Ecto neural progenitor cell (in vitro differentiated cells): ENCODE measurements at regions not wholly inside any gene's neighbourhood (a gene's known extent, or its start where the extent isn't known, plus 50 kb on each side); places are given as distances from the start of the nearest gene placed in this dataset.
"Not testable (repeated sequence)": the region's sequence is repeated elsewhere in the genome, so short reads cannot be mapped to it uniquely, and the experiment has no call there.

Experiments used
- DNase-seq: peaks from one replicate; pipeline ENCODE4 v3.0.0-alpha.2; 2018; ENCODE audit warnings: low spot score

DNA sequence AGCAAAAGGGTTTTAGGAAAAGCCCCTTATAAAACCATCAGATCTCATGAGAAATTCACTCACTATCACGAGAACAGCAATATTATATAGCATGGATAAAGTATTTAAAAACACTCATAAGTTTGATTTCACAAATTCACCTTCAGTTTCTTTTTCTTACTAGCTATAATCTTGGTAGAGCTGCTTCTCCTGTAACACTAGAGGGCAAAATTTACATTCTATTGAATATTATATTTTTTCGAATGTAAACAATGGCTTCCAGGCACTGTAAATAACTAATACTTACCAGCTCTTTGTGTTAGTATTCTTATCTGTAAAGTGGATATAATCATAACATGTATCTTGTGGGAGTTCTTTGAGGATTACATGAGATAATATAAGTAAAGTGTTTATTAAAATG, 259.6 kb downstream of the CCER1 start:
- no peak for DNase-seq

DNA sequence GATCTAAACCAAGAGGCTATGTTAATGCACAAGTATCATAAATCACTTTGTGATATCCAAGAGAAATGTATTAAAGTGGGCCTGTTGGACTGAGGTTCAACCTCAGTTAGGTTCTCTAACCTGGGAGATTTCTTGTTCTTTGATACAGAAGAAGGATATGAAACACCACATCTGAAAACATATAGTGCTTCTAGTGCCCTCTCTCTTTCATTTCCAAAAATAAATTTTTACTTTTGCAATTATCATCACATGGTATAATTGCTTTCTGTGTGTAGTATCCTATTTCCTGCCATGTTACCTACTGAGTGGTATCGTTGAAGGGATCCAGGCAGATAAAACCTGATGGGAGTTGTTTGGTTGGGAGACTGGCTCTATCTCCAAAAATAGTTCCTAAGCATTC, 264.9 kb downstream of the CCER1 start:
- DNase-seq, result no peak

DNA sequence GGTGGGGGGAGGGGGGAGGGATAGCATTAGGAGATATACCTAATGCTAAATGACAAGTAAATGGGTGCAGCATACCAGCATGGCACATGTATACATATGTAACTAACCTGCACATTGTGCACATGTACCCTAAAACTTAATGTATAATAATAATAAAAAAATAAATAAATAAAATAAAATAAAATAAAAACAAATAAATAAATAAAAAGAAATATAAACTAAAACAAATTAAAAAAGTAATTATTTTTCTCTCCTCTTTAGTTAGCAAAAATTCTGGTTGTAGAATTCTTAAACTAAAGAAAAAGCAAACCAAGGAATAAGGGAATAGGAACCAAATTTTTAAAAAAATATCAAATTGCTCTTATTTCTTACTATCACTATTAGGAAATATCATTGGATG, 267.3 kb downstream of the CCER1 start:
- DNase-seq, result not testable (repeated sequence)

GRCh38 chr12:90683871-90684270, 271.1 kb downstream of the CCER1 start:
- DNase-seq, result no peak

- DNase-seq, result no peak
Observed at GRCh38 chr12:90682398-90682797, 272.6 kb downstream of the CCER1 start.

DNA sequence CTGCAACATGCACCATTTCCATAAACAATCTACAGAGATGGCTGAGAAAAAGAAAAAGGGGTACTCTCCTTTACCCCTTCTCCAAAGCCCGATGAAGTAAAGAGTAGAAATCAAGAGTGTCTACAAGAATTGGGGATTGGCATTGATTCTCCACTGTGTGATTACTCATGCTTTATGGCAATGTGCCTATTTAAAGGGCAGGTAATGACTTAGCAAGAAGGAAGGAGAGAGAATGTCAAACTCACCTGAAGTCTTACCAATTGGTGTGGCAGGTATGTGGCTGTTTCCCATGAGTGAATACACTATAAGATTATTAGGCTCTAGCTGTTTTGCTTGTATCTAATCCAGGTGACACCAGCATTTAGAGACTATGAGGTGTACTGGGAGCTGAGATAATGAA, 275.3 kb downstream of the CCER1 start:
- DNase-seq, result no peak

DNA sequence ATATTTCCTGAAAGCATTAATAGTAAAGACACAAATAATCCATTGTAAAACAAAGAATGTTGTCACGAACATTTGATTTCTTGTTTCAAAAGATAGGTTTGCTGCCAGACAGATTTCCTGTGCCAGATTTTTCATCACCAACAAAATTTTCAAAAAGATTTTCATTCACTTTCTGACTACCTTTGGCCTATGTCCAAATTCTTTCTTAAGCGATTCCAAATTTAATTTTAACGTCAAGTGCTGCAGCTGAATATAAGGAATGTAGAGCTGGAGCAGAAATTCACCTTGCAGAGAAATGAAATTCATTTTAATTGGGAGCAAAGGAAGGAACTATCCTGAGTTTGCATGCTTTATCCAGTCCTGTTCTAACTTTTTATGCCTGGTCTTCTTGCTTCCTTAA, 277.4 kb downstream of the CCER1 start:
- no peak for DNase-seq

GRCh38 chr12:90677055-90677454, 277.9 kb downstream of the CCER1 start:
- no peak for DNase-seq

DNA sequence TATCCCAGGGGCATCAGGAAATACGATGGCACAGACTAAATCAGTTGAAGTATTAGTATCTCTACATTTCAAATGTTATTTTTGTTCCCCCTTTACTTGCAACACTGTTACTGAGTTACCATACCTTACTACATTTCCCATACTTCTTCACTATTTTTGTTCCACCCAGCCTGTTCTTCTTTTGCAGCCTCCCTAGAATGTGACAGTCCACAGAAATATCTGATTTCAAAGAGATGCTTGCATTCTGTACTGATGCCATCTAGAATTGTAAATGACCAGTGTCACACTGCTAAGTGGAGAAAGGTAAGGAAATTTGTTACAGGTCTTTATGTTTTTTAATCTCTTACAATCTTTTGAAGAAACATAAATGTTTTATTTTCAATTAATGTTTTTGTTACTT, 279.9 kb downstream of the CCER1 start:
- DNase-seq, result no peak

DNA sequence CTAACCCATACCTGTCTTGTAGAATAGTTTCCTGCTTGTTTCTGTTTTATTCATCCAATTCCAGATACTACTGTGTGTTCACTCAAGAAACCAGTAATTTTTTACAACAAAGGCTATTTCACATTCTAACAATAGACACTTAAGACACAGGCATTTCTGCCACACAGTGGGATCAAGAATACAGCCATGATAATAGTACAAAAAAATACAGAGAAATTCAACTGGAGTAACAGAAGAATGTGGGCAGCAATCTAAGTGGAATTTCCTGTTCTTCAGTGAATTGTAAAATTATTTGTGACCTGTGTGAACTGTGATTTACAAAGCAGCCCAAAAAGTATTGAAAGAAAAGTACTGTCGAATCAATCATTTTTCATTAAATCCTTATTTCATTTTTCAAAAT, 282.9 kb downstream of the CCER1 start:
- no peak for DNase-seq

GRCh38 chr12:90663949-90664348, 291.0 kb downstream of the CCER1 start:
- DNase-seq, result not testable (repeated sequence)

DNA sequence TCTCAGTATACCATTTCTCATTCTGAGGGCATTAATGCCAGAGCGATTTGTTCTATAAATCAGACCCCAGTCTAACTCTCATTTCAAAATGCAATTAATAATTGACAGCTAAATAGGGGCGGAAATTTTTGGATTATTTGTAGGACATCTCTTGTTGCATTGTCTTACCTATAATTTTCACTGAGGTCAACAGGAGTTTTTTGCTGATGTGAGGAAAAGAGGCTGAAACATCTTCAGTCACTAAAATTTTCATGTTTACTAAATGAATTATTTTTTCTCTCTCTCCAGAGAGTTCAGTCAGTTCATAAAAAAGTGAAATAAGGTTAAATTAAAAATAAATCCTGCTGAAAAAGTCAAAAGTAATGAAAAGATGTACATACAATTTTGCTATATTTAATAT, 295.9 kb downstream of the CCER1 start:
- no peak for DNase-seq

DNA sequence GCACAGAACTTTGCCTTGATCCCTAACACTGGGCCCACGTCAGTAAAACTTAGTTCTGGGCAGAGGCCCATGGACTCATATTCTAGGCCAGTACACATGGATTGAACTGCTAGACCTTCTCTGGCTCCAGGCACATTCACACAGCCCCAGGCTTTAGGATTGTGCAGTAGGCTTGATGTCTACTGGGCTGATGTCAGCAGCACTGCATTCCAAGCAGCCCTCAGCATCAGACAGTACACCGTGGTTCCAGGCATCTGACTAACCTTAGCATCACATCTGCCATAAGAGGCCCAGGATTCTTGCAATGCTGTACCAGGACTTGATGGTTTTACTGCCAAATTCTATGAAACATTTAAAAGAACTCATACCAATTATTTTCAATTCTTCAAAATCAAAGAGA, 301.9 kb downstream of the CCER1 start:
- no peak for DNase-seq

DNA sequence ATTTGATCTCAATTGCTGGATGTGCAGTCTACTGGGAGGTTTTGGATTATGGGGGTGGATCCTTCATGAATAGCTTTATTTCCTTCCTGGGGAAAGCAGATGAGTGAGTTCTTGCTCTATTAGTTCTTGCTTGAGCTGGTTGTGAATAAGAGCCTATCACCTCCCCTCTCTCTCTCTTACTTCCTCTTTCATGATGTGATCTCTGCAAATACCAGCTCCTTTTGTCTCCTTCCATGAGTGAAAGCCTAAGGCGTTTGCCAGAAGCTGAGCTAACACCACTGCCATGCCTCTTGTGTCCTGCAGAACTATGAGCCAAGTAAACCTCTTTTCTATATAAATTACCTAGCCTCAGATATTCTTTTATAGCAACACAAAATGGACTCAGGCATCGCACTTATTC, 302.7 kb downstream of the CCER1 start:
- DNase-seq, result no peak

DNA sequence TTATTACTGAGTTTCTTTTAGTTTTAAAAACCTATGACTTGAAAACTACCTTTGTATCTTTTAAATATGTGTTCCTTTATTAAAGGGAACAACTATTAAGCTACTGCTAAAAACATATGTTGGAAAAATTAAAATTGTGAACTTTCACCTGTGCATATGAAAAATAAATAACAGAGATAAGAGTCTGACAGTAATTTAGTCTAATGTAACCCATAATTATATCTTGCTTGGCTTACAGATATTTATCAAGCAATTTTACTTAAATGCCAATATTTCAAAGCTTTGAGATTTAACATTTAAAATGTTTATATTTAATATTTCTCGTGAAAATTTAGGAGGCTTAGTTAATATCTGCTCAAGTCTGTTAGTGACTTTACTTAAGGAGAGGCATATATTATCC, 309.8 kb downstream of the CCER1 start:
- no peak for DNase-seq

DNA sequence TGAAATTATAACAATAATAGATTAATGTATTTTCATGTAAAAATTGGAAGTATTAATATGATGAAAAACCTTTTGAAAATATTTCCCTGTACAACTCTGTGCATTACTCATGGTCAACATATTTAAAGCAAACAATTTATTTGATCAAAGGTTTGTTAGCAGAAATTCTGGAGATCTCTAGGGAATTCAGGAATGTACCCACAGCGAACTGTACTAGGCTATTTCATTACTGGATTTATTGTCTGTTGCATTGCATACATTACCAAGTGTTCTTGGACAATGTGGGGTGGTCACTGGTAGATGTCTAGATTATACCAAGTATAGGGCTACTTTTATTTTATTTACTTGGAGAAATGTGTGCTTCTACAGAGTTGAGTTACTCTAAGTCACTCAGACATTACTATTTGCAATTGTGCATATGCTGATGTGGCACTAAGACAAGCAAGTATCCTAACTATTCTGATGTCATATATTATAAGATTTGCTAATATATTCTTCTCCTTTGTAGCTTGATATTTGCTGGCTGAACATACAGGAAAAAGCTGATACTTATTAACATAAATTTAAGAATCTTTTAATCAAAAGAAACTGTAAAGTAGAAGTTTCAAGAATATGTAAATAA, 323.3 kb downstream of the CCER1 start:
- DNase-seq, result no peak

DNA sequence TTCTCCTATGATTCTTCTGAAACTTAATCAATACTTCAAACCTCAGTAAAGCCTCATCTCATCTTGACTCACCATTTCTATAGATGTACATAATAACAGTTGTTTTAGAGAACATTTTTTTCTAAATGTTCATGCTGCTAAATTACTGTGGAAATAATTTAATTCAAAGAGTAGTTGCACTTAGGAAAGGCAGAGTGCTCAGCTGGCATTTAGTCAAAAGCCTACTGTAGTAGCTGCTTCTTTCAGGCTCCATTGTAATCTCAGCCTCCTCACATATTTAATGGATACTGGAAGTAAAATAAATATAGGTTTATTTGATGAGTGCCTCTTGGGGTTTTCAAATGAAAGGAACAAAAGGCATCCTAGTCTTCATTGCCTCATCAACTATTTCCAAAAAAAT, 325.0 kb downstream of the CCER1 start:
- DNase-seq, result no peak

GRCh38 chr12:90628213-90628612, 326.8 kb downstream of the CCER1 start:
- DNase-seq, result no peak

DNA sequence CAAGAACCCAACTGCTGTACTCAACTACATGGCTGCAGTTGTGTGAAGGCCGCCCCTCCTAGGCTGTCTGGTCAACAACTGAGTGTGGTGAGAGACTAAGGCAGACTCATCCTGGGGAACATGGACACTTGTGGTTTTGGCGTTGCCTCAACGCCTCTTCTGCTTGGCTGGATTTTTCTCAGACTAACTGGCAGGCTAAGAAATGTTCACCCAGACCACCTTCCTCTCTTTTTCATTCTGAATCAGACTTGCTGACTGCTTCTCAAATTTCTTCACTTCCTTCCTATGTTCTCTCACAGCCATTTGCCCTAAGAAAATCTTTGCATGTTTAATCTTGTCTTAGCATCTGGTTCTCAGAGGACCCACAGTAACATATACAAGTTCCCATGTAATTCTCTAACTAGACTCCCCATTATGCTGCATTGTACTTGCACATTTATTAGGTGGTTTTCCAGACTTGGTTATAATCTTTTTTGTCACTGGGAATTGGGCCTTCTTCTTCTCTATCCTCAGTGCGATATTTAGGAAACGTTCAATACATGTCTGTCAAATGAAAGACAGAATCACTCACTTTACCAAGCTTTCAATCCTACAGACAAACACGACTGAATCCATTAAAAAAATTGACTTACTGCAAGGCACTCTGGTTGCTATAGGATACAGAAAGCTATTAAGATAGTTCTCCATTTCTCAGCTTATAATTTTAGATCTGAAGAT, 327.6 kb downstream of the CCER1 start:
- no peak for DNase-seq

GRCh38 chr12:90622431-90622830, 332.5 kb downstream of the CCER1 start:
- no peak for DNase-seq

- DNase-seq, result no peak
Observed at GRCh38 chr12:90621927-90622326, 333.0 kb downstream of the CCER1 start.

- no peak for DNase-seq
Observed at GRCh38 chr12:90619943-90620342, 335.0 kb downstream of the CCER1 start.

DNA sequence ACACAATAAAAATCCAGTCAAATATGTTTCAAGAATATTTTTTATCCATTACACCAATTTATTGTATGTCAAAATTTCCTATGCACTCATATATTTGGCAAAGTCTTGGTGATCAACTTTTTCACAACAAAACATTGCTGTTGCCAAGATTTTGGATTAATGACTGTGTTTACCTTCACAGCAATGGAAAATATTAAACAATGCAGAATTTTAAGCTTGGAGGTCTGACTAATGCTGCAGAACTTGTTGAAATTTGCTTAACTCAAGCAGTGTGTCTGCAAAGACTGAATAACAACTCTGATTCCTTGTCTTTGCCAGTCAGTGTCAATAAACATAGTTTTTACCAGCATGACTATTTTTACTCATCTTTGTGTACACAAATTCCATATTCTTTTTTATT, 336.4 kb downstream of the CCER1 start:
- DNase-seq, result no peak

DNA sequence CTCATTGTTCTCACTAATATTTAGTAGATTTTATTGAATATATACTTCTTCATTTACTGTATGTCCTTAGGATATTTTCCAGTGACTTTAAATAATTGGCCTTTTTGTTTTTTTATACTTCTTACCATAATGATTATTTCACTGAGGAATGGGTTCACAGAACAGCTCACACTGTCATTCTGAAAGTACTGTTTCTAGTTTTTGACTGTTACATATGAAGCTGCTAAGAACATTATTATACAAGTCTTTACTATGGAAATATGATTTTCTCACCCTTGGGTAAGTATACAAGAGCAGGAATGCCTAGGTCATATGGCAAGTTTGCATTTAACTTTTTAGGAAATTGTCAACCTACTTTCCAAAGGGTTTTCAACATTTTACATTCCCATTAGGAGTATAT, 343.1 kb downstream of the CCER1 start:
- no peak for DNase-seq
